Epidermal melanocyte (primary cell): ENCODE measurements at regions not wholly inside any gene's neighbourhood (a gene's known extent, or its start where the extent isn't known, plus 50 kb on each side); places are given as distances from the start of the nearest gene placed in this dataset.

Experiments
- DNase-seq: peaks from one replicate; pipeline ENCODE4 v3.0.0; 2011; ENCODE audit warnings: low spot score; ENCODE audit not compliant: insufficient read length

DNA sequence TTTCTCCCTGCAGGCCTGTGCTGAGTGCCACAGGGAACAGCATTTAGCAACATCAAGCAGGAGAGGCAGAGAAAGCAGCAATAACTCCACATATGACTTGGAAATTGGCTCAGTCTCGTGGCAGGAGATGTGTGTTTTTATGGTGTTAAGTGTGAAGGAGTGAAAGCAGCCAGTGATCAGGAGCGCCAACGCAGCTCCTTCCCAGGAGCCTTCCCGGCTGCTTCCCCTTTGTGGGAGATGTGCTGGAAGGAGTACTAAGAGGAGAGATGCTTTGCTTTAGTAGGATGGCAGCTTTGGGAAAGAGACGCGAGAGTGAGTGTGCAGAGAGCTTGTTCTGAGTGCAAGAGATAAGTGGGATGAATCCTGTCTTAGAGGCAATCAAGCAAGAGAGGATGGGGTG, 54.7 kb upstream of the KIRREL3 start:
- DNase-seq = no peak

DNA sequence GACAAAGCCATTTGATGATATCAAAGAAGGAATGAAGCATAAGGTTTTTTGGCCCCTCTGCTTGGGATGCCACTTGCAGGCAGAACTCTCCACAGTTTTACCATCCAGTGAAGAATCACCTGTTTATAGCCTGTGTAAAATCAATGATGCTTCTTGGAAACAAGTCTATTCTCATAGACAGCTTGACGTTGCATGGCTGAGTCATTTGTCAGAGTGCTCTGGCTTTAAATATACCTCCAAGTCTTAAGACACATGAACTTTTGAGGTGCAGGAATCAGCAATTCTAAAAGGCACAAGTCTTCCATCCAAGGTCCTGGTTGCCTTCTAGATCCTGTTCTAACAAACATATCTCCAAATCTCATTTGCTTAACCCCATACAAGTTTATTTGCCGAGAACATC, 53.6 kb upstream of the KIRREL3 start:
- no peak for DNase-seq

DNA sequence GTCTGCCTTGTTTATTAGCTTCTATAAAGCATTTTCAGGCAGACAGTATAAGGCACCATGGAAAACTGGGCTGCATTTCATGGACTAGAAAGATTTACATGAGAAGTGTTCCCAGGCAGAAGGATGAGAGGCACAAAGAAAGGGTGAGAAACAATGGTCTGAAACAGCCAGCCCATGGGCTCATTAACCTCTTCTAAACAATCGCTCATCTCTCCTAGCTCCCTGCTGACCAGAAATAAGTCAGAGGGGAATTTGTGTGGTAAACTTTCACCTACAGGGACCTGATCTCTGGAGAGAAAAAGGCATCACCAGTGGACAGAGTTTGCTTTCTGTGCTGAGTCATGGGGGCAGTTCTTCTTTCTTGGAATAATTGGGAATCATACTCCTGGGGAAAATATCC, 51.8 kb upstream of the KIRREL3 start:
- DNase-seq = no peak
